Upper lobe of left lung (tissue), 6 donors: ENCODE measurements at regions not wholly inside any gene's neighbourhood (a gene's known extent, or its start where the extent isn't known, plus 50 kb on each side); places are given as distances from the start of the nearest gene placed in this dataset.
"Not testable (repeated sequence)": the region's sequence is repeated elsewhere in the genome, so short reads cannot be mapped to it uniquely, and the experiment has no call there.

Source experiments
- ATAC-seq, 2 donors: fragments of 200-7000 bp; cut with Tn5 transposase; one replicate each; pipeline ENCODE4 v1.9.1; 2022; ENCODE audit warnings: mild to moderate bottlenecking in 2 of 2, moderate library complexity in 2 of 2; ENCODE audit not compliant: low FRiP score in 2 of 2
- DNase-seq, 2 donors: peaks; one replicate each; pipeline ENCODE4 v3.0.0-alpha.2; 2019 to 2020
- H3K27ac ChIP-seq, 4 donors: fragments of 200-600 bp; sonication (generic); one replicate each; pipeline ENCODE4 v1.5.1; 2016 to 2019
- H3K27me3 ChIP-seq, 4 donors: fragments of 200-600 bp; sonication (generic); one replicate each; pipeline ENCODE4 v1.5.1; 2017 to 2019
- H3K36me3 ChIP-seq, 4 donors: fragments of 200-600 bp; sonication (generic); one replicate each; pipeline ENCODE4 v1.5.1; 2016 to 2019
- H3K4me1 ChIP-seq, 4 donors: fragments of 200-600 bp; sonication (generic); one replicate each; pipeline ENCODE4 v1.5.1; 2018 to 2019
- H3K4me3 ChIP-seq, 4 donors: fragments of 200-600 bp; sonication (generic); one replicate each; pipeline ENCODE4 v1.5.1; 2017 to 2019; ENCODE audit warnings: mild to moderate bottlenecking in 2 of 4, moderate library complexity in 1 of 4
- H3K9me3 ChIP-seq, 4 donors: fragments of 200-600 bp; sonication (generic); one replicate each; pipeline ENCODE4 v1.5.1; 2018 to 2019
- CTCF ChIP-seq, 6 experiments: fragments of 450-650 bp in 4 of 6; fragments of 200-600 bp in 2 of 6; sonication (generic) in 2 of 6; IDR thresholded peaks; one replicate each; pipeline ENCODE4 v1.5.1; 2016 to 2019; ENCODE audit warnings: antibody characterized with exemption in 6 of 6
- EP300 ChIP-seq, 4 donors: sonication (generic); formaldehyde crosslinking; IDR thresholded peaks; one replicate each; pipeline ENCODE4 v1.5.1; 2017; ENCODE audit warnings: antibody characterized with exemption in 4 of 4, control low read depth in 2 of 4
- POLR2A ChIP-seq, 4 donors: fragments of 450-650 bp; IDR thresholded peaks; one replicate each; pipeline ENCODE4 v1.5.1; 2016 to 2017; ENCODE audit warnings: antibody characterized with exemption in 4 of 4, mild to moderate bottlenecking in 2 of 4
- POLR2AphosphoS5 ChIP-seq, 2 donors: sonication (generic); formaldehyde crosslinking; IDR thresholded peaks; one replicate each; pipeline ENCODE4 v1.5.1; 2017; ENCODE audit warnings: antibody characterized with exemption in 2 of 2
- WGBS, 2 donors: methylation state at CpG; one replicate each; pipeline ENCODE4 v1.1.5; 2017 to 2018; 5-methylcytosine and 5-hydroxymethylcytosine counted together
- donor health status: DM: no; HTN: no; CAD: no; lungs with moderate emphysema.
- donor health status: DM: no; HTN: yes; CAD: no; lungs with severe emphysema.

GRCh38 chr2:138066139-138066806, 102.0 kb downstream of the HNMT start:
- Histone ChIP-seq H3K27me3 (no peaks in the 10 kb centered on the region), H3K36me3 (no peaks in the 10 kb centered on the region), H3K4me3 (no peak overlapping the region), H3K4me1 (no peaks in the 10 kb centered on the region), H3K27ac (no peak overlapping the region), H3K9me3 (no peaks in the 10 kb centered on the region)
- TF ChIP-seq CTCF (IDR thresholded peaks at IDR 0.05) = no peak
- no peak for TF ChIP-seq EP300 (IDR thresholded peaks at IDR 0.05)
- no peak for TF ChIP-seq POLR2A (IDR thresholded peaks at IDR 0.05)
- no peak for TF ChIP-seq POLR2AphosphoS5 (IDR thresholded peaks at IDR 0.05)
- DNase-seq (no peak), ATAC-seq (no peak)
- WGBS, 2 donors = 84 to 95% methylated on average over 3 of the region's 3 CpGs

- no peak overlapping the region for H3K27ac ChIP-seq
- H3K4me1 ChIP-seq = no peaks in the 10 kb centered on the region
- H3K4me3 ChIP-seq = no peak overlapping the region
- no peak for TF ChIP-seq POLR2AphosphoS5 (IDR thresholded peaks at IDR 0.05)
- TF ChIP-seq EP300 (IDR thresholded peaks at IDR 0.05) = no peak
- no peak for TF ChIP-seq POLR2A (IDR thresholded peaks at IDR 0.05)
- no peak for TF ChIP-seq CTCF (IDR thresholded peaks at IDR 0.05)
- ATAC-seq (no peak), DNase-seq (no peak)
- no peaks in the 10 kb centered on the region for H3K9me3 ChIP-seq
- no peaks in the 10 kb centered on the region for H3K36me3 ChIP-seq
- 82 to 90% methylated on average over 1 of the region's 1 CpG for WGBS, 2 donors
- H3K27me3 ChIP-seq = no peaks in the 10 kb centered on the region
Observed at GRCh38 chr2:138066841-138067240, 102.6 kb downstream of the HNMT start.

GRCh38 chr2:138068669-138069068, 104.4 kb downstream of the HNMT start:
- WGBS, 2 donors = 71 to 80% methylated on average over 2 of the region's 2 CpGs
- not testable (repeated sequence) for H3K36me3 ChIP-seq, H3K27ac ChIP-seq, H3K4me1 ChIP-seq, DNase-seq, H3K4me3 ChIP-seq, H3K27me3 ChIP-seq, ATAC-seq, H3K9me3 ChIP-seq

- WGBS, 2 donors = 89 to 91% methylated on average over 5 to 7 of the region's 7 CpGs
- not testable (repeated sequence) for H3K9me3 ChIP-seq, DNase-seq, H3K27ac ChIP-seq, H3K4me3 ChIP-seq, H3K27me3 ChIP-seq, H3K4me1 ChIP-seq, ATAC-seq, H3K36me3 ChIP-seq
Observed at GRCh38 chr2:138071042-138071719, 106.9 kb downstream of the HNMT start.

GRCh38 chr2:138071720-138072719, 107.7 kb downstream of the HNMT start:
- WGBS, 2 donors = 65 to 66% methylated on average over 7 of the region's 7 CpGs
- H3K27ac ChIP-seq = no peak overlapping the region
- peak in 1 of 2 donors; percentile 39 for ATAC-seq

More at GRCh38 chr2:138071720-138072719, 107.7 kb downstream of the HNMT start:
- TF ChIP-seq CTCF (IDR thresholded peaks at IDR 0.05) = no peak
- TF ChIP-seq POLR2AphosphoS5 (IDR thresholded peaks at IDR 0.05) = no peak
- TF ChIP-seq EP300 (IDR thresholded peaks at IDR 0.05) = no peak
- no peaks in the 10 kb centered on the region for H3K4me1 ChIP-seq
- no peak overlapping the region for H3K4me3 ChIP-seq
- no peak for DNase-seq
- no peaks in the 10 kb centered on the region for H3K36me3 ChIP-seq
- H3K27me3 ChIP-seq = no peaks in the 10 kb centered on the region
- H3K9me3 ChIP-seq = no peaks in the 10 kb centered on the region
